ENCODE measurements at regions not wholly inside any gene's neighbourhood (a gene's known extent, or its start where the extent isn't known, plus 50 kb on each side); places are given as distances from the start of the nearest gene placed in this dataset.
"Not testable (repeated sequence)": the region's sequence is repeated elsewhere in the genome, so short reads cannot be mapped to it uniquely, and the experiment has no call there.

- H3K4me3 ChIP-seq: no peak overlapping the region
- H3K27me3 ChIP-seq: no peaks in the 10 kb centered on the region
- H3K9me3 ChIP-seq: no peaks in the 10 kb centered on the region
- no peaks in the 10 kb centered on the region for H3K4me1 ChIP-seq
- WGBS, 2 donors: 68 to 88% methylated on average over 3 of the region's 3 CpGs
- H3K27ac ChIP-seq: no peak overlapping the region
- ATAC-seq (ENCODE audit: low FRiP score in 2 of 2) (no peak), DNase-seq (no peak)
- no peak for TF ChIP-seq POLR2A (IDR thresholded peaks at IDR 0.05)
- no peak for TF ChIP-seq CTCF (IDR thresholded peaks at IDR 0.05)
- TF ChIP-seq POLR2AphosphoS5 (IDR thresholded peaks at IDR 0.05): no peak
- TF ChIP-seq EP300 (IDR thresholded peaks at IDR 0.05): no peak
- H3K36me3 ChIP-seq: no peaks in the 10 kb centered on the region
Measured at GRCh38 chr9:13800776-13801175, 513.2 kb downstream of the NFIB start.

GRCh38 chr9:13797701-13798100 is 516.2 kb downstream of the NFIB start:
- H3K27me3 ChIP-seq; H3K4me1 ChIP-seq; H3K27ac ChIP-seq; ATAC-seq (ENCODE audit: low FRiP score in 2 of 2); H3K4me3 ChIP-seq; H3K9me3 ChIP-seq; DNase-seq; H3K36me3 ChIP-seq: not testable (repeated sequence)
- WGBS, 2 donors: 90 to 92% methylated on average over 2 of the region's 2 CpGs

- WGBS, 2 donors: 73 to 100% methylated on average over 1 to 4 of the region's 4 CpGs
- no peak overlapping the region for H3K4me3 ChIP-seq
- no peaks in the 10 kb centered on the region for H3K4me1 ChIP-seq
- no peak for ATAC-seq (ENCODE audit: low FRiP score in 2 of 2)
- no peaks in the 10 kb centered on the region for H3K9me3 ChIP-seq
- no peaks in the 10 kb centered on the region for H3K36me3 ChIP-seq
- no peak for TF ChIP-seq POLR2A (IDR thresholded peaks at IDR 0.05)
- no peak for TF ChIP-seq EP300 (IDR thresholded peaks at IDR 0.05)
- no peak for TF ChIP-seq POLR2AphosphoS5 (IDR thresholded peaks at IDR 0.05)
- no peak for TF ChIP-seq CTCF (IDR thresholded peaks at IDR 0.05)
- DNase-seq: no peak
- no peaks in the 10 kb centered on the region for H3K27me3 ChIP-seq
- no peak overlapping the region for H3K27ac ChIP-seq
Measured at GRCh38 chr9:13791816-13792215, 512.3 kb upstream of the MPDZ start.

- Histone ChIP-seq H3K36me3 (no peaks in the 10 kb centered on the region), H3K27ac (no peak overlapping the region), H3K4me1 (no peaks in the 10 kb centered on the region), H3K27me3 (no peaks in the 10 kb centered on the region), H3K4me3 (no peak overlapping the region), H3K9me3 (no peaks in the 10 kb centered on the region)
- DNase-seq (no peak), ATAC-seq (ENCODE audit: low FRiP score in 2 of 2) (no peak)
- WGBS, 2 donors: 78 to 93% methylated on average over 2 of the region's 2 CpGs
- TF ChIP-seq EP300 (IDR thresholded peaks at IDR 0.05) (no peak), CTCF (IDR thresholded peaks at IDR 0.05) (no peak), POLR2AphosphoS5 (IDR thresholded peaks at IDR 0.05) (no peak), POLR2A (IDR thresholded peaks at IDR 0.05) (no peak)
Measured at GRCh38 chr9:13790055-13790454, 510.6 kb upstream of the MPDZ start.

GRCh38 chr9:13787234-13787833 is 507.8 kb upstream of the MPDZ start:
- Histone ChIP-seq H3K9me3 (no peaks in the 10 kb centered on the region), H3K36me3 (no peaks in the 10 kb centered on the region), H3K27ac (peak overlapping the region; percentile 16 to 54 (median 36)), H3K27me3 (no peaks in the 10 kb centered on the region), H3K4me3 (peak overlapping the region in 1 of 4 donors; percentile 9), H3K4me1 (no peaks in the 10 kb centered on the region)
- WGBS, 2 donors: 47 to 50% methylated on average over 10 of the region's 10 CpGs
- peak in 1 of 2 donors; percentile 51 for ATAC-seq (ENCODE audit: low FRiP score in 2 of 2)
- TF ChIP-seq POLR2AphosphoS5 (IDR thresholded peaks at IDR 0.05): no peak
- no peak for TF ChIP-seq POLR2A (IDR thresholded peaks at IDR 0.05)
- TF ChIP-seq EP300 (IDR thresholded peaks at IDR 0.05): no peak
- TF ChIP-seq CTCF (IDR thresholded peaks at IDR 0.05): no peak
- DNase-seq: no peak
